GM12873 (cell line): ENCODE measurements at regions not wholly inside any gene's neighbourhood (a gene's known extent, or its start where the extent isn't known, plus 50 kb on each side); places are given as distances from the start of the nearest gene placed in this dataset.

Experiments used
- CTCF ChIP-seq: IDR thresholded peaks from 2 replicates; pipeline ENCODE4 v1.5.1; 2012; ENCODE audit warnings: low read depth, mild to moderate bottlenecking, moderate library complexity, low read length, control low read depth; ENCODE audit not compliant: insufficient read depth; ENCODE audit errors: missing control alignments

GRCh38 chr14:101340556-101340955, 220.7 kb upstream of the DIO3 start:
- TF ChIP-seq CTCF = no peak

GRCh38 chr14:101347893-101348777, 213.2 kb upstream of the DIO3 start:
- TF ChIP-seq CTCF = no peak

- no peak for TF ChIP-seq CTCF
Observed at GRCh38 chr14:101349108-101349507, 212.2 kb upstream of the DIO3 start.

- TF ChIP-seq CTCF = no peak
Observed at GRCh38 chr14:101350021-101350420, 211.3 kb upstream of the DIO3 start.

DNA sequence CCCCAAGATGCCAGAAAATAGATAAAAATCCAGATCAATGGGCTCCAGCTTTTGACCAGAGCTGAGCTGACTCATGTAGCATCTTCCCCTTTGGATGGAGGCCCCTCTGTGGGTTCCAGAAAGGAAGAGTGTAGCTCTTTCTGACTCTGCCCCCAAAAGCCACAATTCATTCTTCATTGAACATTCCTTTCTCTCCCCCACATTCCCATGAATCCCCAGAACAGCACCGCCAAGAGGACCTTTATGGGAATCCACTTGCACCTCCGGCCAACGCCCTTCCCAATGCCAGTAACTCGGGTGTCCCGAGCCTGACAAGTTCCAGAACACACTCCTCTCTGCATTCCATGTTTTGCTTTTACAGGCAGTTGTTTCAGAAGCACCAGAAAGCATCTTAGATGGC, 210.6 kb upstream of the DIO3 start:
- no peak for TF ChIP-seq CTCF

DNA sequence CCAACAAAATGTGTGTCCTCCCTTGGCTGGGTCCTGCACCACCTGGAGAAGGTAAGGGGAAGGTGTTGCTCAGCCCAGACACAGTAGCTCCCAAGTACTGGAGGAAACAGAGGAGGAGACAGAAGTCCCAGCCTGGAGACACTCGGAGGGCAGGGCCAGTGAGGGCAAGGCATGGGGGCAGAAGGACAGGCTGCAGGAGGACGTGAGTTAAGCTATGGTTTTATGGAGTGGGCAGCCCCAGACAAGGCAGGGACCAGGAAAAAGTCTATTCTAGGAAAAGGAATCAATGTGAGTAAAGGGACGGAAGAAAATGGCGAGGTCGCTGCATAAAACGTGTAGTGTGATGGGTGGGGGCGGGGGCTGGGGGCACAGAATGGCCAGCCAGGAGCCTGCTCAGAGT, 210.1 kb upstream of the DIO3 start:
- TF ChIP-seq CTCF = no peak

GRCh38 chr14:101351769-101352168, 209.5 kb upstream of the DIO3 start:
- TF ChIP-seq CTCF = no peak
